HG03442 (cell line): ENCODE measurements at regions not wholly inside any gene's neighbourhood (a gene's known extent, or its start where the extent isn't known, plus 50 kb on each side); places are given as distances from the start of the nearest gene placed in this dataset.

Experiments used
- ATAC-seq: cut with Tn5 transposase; IDR thresholded peaks from one replicate; pipeline ENCODE4 v1.9.1; 2021; ENCODE audit warnings: mild to moderate bottlenecking, moderate library complexity; ENCODE audit not compliant: unreplicated experiment

DNA sequence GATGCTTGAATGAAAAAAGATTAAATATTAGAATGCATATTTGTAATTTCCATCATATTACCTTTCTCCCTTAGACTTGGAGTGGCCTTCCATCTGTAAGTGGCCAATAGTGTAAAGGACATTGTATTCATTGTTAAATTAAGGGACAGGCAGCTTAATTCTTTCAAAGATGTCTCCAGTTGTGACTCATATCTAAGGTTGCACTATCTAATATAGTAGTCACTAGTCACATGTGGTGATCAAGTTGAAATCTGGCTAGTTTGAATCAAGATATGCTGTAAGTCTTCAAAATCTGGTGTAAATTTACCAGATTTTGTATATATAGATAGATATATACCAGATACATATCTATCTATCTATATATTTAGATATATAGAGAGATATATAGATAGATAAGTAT, 52.4 kb upstream of the AGPS start:
- ATAC-seq = no peak

DNA sequence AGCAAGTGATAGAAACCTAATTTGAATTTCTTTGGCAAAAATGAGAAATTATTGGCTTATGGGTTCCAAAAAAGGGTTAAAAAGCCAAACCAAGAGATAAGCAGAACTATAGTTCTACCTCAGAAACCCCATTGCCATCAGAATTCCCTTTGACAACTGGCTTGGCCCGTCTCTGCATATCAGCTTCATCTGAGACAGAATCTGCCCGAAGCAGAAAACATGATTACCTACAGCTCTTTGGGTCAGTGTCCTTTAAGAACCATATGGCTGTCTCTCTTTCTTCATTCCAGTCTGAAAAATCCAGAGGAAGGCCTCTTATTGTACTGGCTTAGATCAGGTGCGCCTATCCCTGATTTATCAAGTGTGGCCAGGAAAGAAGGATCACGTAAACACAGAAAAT, 49.8 kb upstream of the AGPS start:
- no peak for ATAC-seq
